Heart right ventricle (tissue), 16 donors: ENCODE measurements at regions not wholly inside any gene's neighbourhood (a gene's known extent, or its start where the extent isn't known, plus 50 kb on each side); places are given as distances from the start of the nearest gene placed in this dataset.

Experiments used
- ATAC-seq, 8 donors: fragments of 200-7000 bp; cut with Tn5 transposase; one replicate each; pipeline ENCODE4 v1.9.1; 2020; ENCODE audit warnings: mild to moderate bottlenecking in 8 of 8, moderate library complexity in 8 of 8, moderate number of reproducible peaks in 1 of 8
- DNase-seq, 2 donors: peaks; one replicate each; pipeline ENCODE4 v3.0.0-alpha.2; 2020
- H3K27ac ChIP-seq, 10 donors: fragments of 200-600 bp; sonication (generic) in 2 of 10; one replicate each; pipeline versions ENCODE4 v1.5.0 to v1.8.0; 2020 to 2022; ENCODE audit warnings: mild to moderate bottlenecking in 3 of 10
- H3K27me3 ChIP-seq, 7 donors: fragments of 200-600 bp; one replicate each; pipeline ENCODE4 v1.8.0; 2021 to 2022; ENCODE audit warnings: mild to moderate bottlenecking in 2 of 7
- H3K36me3 ChIP-seq, 9 donors: fragments of 200-600 bp; sonication (generic) in 1 of 9; one replicate each; pipeline versions ENCODE4 v1.5.0 to v1.8.0; 2020 to 2022; ENCODE audit warnings: mild to moderate bottlenecking in 2 of 9
- H3K4me1 ChIP-seq, 9 donors: fragments of 200-600 bp; sonication (generic) in 1 of 9; one replicate each; pipeline versions ENCODE4 v1.5.0 to v1.8.0; 2020 to 2022; ENCODE audit warnings: mild to moderate bottlenecking in 4 of 9
- H3K4me3 ChIP-seq, 10 donors: fragments of 200-600 bp; sonication (generic) in 2 of 10; one replicate each; pipeline versions ENCODE4 v1.5.0 to v1.8.0; 2020 to 2022; ENCODE audit warnings: mild to moderate bottlenecking in 7 of 10, moderate library complexity in 2 of 10
- H3K9me3 ChIP-seq, 11 donors: fragments of 200-600 bp in 10 of 11; sonication (generic) in 2 of 11; one replicate each; pipeline versions ENCODE4 v1.5.0 to v1.8.0; 2013 to 2022; ENCODE audit warnings: mild to moderate bottlenecking in 2 of 11, control low read depth in 1 of 11, moderate library complexity in 1 of 11
- WGBS, 2 donors: extraction: QIAGEN DNeasy Blood & Tissue Kit; methylation state at CpG; one replicate each; pipeline ENCODE4 v1.1.7; 2013; ENCODE audit warnings: inconsistent platforms in 1 of 2; 5-methylcytosine and 5-hydroxymethylcytosine counted together
- intact Hi-C, 10 donors: fragments of 100-400 bp; cut with DNase I; formaldehyde crosslinking; loops; one replicate each; pipeline versions ENCODE4 v1.11.1 to v1.14.2; 2022
- TF ChIP-seq, protein P1 (sequence below), 9 donors: fragments of 200-600 bp; sonication (generic) in 2 of 9; IDR thresholded peaks; one replicate each; pipeline versions ENCODE4 v1.5.0 to v1.8.0; 2021 to 2022; ENCODE audit warnings: antibody characterized with exemption in 9 of 9, mild to moderate bottlenecking in 5 of 9, moderate library complexity in 1 of 9
- donor health status: Arrhythmogenic right ventricular cardiomyopathy.
- donor health status: ischemic (EF 13 %, LVEDD 7.1; RV severe dilation, severe dysfunction).
- donor health status: healthy with polysubstance abuse.
- donor health status: DM: no; HTN: yes; CAD: no.
- donor health status: DM: no; HTN: no; CAD: no.
- donor health status: ischemic (EF 25% LVEDD 6.9; RV normal size, moderate dysfunction).
- donor health status: ischemic (EF 25% LVEDD 5.7; RV mildly dilated, moderate dysfunction).
- donor health status: healthy.
- donor health status: DM: yes; HTN: yes; CAD: no.
- donor health status: Ischemic cardiomyopathy.
- donor health status: ischemic (EF 35%, LVEDD 5.7; RV mildly dilated, moderate dysfunction).
- donor health status: nonischemic (EF 11% LVEDD 7.7; RV severe dilation, severe dysfunction).
- donor health status: DM: yes; HTN: yes; CAD: no.
- donor health status: PGD.
- donor health status: ischemic (EF 29% LVEDD 5.4; RV normal size, mild dysfunction).
- donor health status: nonischemic (EF 23%, LVEDD 6.1; RV moderate dilation, normal function).

- peaks cover 0 to 6% (median 0%) of the 10 kb centered on the region in 11 donors for H3K9me3 ChIP-seq
- no peaks in the 10 kb centered on the region for H3K36me3 ChIP-seq
- H3K27me3 ChIP-seq: no peaks in the 10 kb centered on the region
- DNase-seq (no peak), ATAC-seq (peak in 3 of 8 donors; percentile 17 to 39 (median 27))
- intact Hi-C loops: no loop called here
- TF ChIP-seq, protein P1, sequence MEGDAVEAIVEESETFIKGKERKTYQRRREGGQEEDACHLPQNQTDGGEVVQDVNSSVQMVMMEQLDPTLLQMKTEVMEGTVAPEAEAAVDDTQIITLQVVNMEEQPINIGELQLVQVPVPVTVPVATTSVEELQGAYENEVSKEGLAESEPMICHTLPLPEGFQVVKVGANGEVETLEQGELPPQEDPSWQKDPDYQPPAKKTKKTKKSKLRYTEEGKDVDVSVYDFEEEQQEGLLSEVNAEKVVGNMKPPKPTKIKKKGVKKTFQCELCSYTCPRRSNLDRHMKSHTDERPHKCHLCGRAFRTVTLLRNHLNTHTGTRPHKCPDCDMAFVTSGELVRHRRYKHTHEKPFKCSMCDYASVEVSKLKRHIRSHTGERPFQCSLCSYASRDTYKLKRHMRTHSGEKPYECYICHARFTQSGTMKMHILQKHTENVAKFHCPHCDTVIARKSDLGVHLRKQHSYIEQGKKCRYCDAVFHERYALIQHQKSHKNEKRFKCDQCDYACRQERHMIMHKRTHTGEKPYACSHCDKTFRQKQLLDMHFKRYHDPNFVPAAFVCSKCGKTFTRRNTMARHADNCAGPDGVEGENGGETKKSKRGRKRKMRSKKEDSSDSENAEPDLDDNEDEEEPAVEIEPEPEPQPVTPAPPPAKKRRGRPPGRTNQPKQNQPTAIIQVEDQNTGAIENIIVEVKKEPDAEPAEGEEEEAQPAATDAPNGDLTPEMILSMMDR (IDR thresholded peaks at IDR 0.05): no peak
- H3K27ac ChIP-seq: no peak overlapping the region
- H3K4me1 ChIP-seq: no peaks in the 10 kb centered on the region
- H3K4me3 ChIP-seq: no peak overlapping the region
- WGBS, 2 donors: 57 to 61% methylated on average over 2 of the region's 2 CpGs
Measured at GRCh38 chr6:120122401-120122800, 772.8 kb upstream of the MAN1A1 start.

DNA sequence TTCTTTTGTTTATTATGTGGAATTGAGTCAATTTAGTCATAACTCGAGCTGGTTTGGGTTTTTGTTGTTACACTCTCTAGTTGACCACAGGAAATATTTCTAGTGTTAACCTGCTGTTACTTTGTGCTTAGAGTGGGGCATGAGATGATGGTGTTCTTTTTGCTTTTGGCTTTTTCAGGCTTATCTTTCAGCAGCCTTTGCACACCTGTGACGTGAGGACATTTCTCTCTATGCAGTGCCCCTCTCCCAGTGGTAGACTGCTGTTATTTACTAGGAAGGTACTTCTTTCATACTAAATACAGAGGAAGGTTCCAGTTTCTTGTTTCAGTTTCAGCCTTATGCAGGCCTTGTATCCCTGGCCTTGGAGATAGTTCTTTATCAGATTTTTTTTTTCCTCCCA, 766.8 kb upstream of the MAN1A1 start:
- intact Hi-C loops: no loop called here
- no peak overlapping the region for H3K4me3 ChIP-seq
- no peak for DNase-seq
- ATAC-seq: no peak
- TF ChIP-seq, protein P1 (IDR thresholded peaks at IDR 0.05): no peak
- WGBS, 2 donors: 78 to 81% methylated on average over 2 of the region's 2 CpGs
- no peak overlapping the region for H3K27ac ChIP-seq
- no peaks in the 10 kb centered on the region for H3K27me3 ChIP-seq
- no peaks in the 10 kb centered on the region for H3K4me1 ChIP-seq
- no peaks in the 10 kb centered on the region for H3K36me3 ChIP-seq
- peaks cover 0 to 16% (median 0%) of the 10 kb centered on the region in 11 donors for H3K9me3 ChIP-seq

DNA sequence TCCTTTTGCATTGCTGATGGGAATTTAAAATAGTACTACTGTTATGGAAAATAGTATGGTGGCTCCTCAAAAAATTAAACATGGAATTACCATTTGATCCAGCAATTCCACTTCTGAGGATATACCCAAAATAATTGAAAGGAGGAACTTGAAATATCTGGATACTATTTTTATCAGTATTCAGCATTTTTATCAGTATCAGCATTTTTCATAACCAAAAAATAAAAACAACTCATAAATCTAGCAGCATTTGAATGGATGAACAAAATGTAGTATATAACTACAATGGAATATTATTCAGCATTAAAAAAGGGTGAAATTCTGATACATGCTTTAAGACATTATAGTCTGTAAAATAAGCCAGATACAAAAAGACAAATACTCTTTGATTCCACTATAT, 763.4 kb upstream of the MAN1A1 start:
- TF ChIP-seq, protein P1 (IDR thresholded peaks at IDR 0.05): no peak
- no peaks in the 10 kb centered on the region for H3K4me1 ChIP-seq
- H3K27ac ChIP-seq: no peak overlapping the region
- H3K9me3 ChIP-seq: peaks cover 0 to 16% (median 0%) of the 10 kb centered on the region in 11 donors
- no peaks in the 10 kb centered on the region for H3K27me3 ChIP-seq
- intact Hi-C loops: no loop called here
- ATAC-seq: no peak
- no peak overlapping the region for H3K4me3 ChIP-seq
- H3K36me3 ChIP-seq: no peaks in the 10 kb centered on the region
- no peak for DNase-seq

- no peak for DNase-seq
- intact Hi-C loops: no loop called here
- H3K27me3 ChIP-seq: no peaks in the 10 kb centered on the region
- TF ChIP-seq, protein P1 (IDR thresholded peaks at IDR 0.05): no peak
- H3K4me1 ChIP-seq: no peaks in the 10 kb centered on the region
- H3K4me3 ChIP-seq: no peak overlapping the region
- no peak for ATAC-seq
- WGBS, 2 donors: 58 to 60% methylated on average over 4 of the region's 4 CpGs
- H3K27ac ChIP-seq: no peak overlapping the region
- no peaks in the 10 kb centered on the region for H3K36me3 ChIP-seq
- peaks cover 0 to 19% (median 0%) of the 10 kb centered on the region in 11 donors for H3K9me3 ChIP-seq
Measured at GRCh38 chr6:120111001-120111400, 761.4 kb upstream of the MAN1A1 start.
